DMS53 (cell line): ENCODE measurements at regions not wholly inside any gene's neighbourhood (a gene's known extent, or its start where the extent isn't known, plus 50 kb on each side); places are given as distances from the start of the nearest gene placed in this dataset.

Experiments
- DNase-seq: peaks from one replicate; lab custom pipeline; 2025; lab: John Stamatoyannopoulos, UW

GRCh38 chr3:31004025-31004678 is 109.7 kb upstream of the GADL1 start:
- no peak for DNase-seq

GRCh38 chr3:31008994-31009393 is 114.5 kb upstream of the GADL1 start:
- peak; percentile 0 for DNase-seq

GRCh38 chr3:31009881-31010280 is 115.4 kb upstream of the GADL1 start:
- DNase-seq, result peak; percentile 50

GRCh38 chr3:31010491-31010890 is 116.0 kb upstream of the GADL1 start:
- DNase-seq, result no peak

GRCh38 chr3:31011380-31011779 is 116.9 kb upstream of the GADL1 start:
- peak; percentile 61 for DNase-seq

GRCh38 chr3:31013090-31013489 is 118.6 kb upstream of the GADL1 start:
- no peak for DNase-seq

- no peak for DNase-seq
Measured at GRCh38 chr3:31013843-31014242, 119.4 kb upstream of the GADL1 start.

- DNase-seq, result no peak
Measured at GRCh38 chr3:31014317-31015040, 120.0 kb upstream of the GADL1 start.

- DNase-seq, result no peak
Measured at GRCh38 chr3:31016196-31016595, 121.7 kb upstream of the GADL1 start.

- DNase-seq, result no peak
Measured at GRCh38 chr3:31022716-31023115, 128.3 kb upstream of the GADL1 start.

GRCh38 chr3:31025541-31025940 is 131.1 kb upstream of the GADL1 start:
- DNase-seq, result no peak

GRCh38 chr3:31027191-31027761 is 132.8 kb upstream of the GADL1 start:
- DNase-seq, result peak; percentile 0

GRCh38 chr3:31027914-31028313 is 133.5 kb upstream of the GADL1 start:
- DNase-seq, result peak; percentile 0

GRCh38 chr3:31028766-31029165 is 134.3 kb upstream of the GADL1 start:
- no peak for DNase-seq

GRCh38 chr3:31029706-31030105 is 135.2 kb upstream of the GADL1 start:
- DNase-seq, result no peak

- no peak for DNase-seq
Measured at GRCh38 chr3:31035681-31036080, 141.2 kb upstream of the GADL1 start.

GRCh38 chr3:31038086-31038739 is 143.8 kb upstream of the GADL1 start:
- DNase-seq, result no peak

GRCh38 chr3:31039145-31039544 is 144.7 kb upstream of the GADL1 start:
- no peak for DNase-seq

GRCh38 chr3:31041161-31041978 is 146.9 kb upstream of the GADL1 start:
- peak; percentile 25 for DNase-seq

GRCh38 chr3:31043184-31043819 is 148.8 kb upstream of the GADL1 start:
- DNase-seq, result no peak

GRCh38 chr3:31047673-31048072 is 153.2 kb upstream of the GADL1 start:
- DNase-seq, result no peak

GRCh38 chr3:31048143-31048542 is 153.7 kb upstream of the GADL1 start:
- DNase-seq, result no peak
